ENCODE measurements at regions not wholly inside any gene's neighbourhood (a gene's known extent, or its start where the extent isn't known, plus 50 kb on each side); places are given as distances from the start of the nearest gene placed in this dataset.

DNA sequence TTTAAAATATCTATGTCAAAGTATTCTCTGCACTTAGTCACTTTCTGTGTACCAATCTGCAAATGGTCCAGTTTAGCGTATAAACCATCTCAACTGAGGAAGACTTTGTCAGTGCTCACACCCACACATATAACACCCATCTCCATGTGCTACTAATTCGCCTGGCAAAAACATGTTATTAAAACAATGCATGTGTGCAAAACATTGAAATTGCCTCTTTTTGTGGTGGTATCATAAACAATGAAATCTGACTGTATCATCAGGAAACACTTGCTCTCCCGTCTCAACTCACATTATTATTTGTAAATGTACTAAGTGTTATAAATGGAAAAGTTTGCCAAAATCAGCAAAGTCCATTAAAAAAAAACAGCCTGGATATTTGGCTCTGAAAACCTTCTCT is 105.9 kb upstream of the FOXC1 start:
- ChIA-PET CTCF (no interaction called here), POLR2A (no interaction called here)
- no peak for TF ChIP-seq ELF4 (IDR thresholded peaks at IDR 0.05)

DNA sequence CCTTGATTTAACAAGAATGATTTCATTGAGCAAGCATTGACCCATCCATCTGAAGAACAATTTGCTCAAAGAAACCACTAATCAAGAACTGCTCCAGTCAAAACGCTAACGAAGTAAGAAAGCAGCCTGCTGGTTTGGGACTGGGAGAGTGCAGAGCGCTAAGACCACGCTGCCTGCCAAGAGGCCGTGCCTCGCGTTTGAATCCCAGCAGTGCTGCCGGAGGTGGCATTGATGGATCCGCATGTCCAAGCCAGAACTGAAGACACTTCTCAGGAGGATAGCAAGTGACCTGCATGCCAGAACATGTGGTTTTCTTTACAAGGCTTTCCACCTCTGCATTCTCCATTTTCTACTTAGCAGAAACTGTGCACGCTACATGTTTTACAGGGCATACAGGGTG is 105.2 kb upstream of the FOXC1 start:
- DNase-seq (ENCODE audit: extremely low spot score): no peak
- POLR2A ChIA-PET: no interaction called here
- CTCF ChIA-PET: no interaction called here
- TF ChIP-seq LEF1 (IDR thresholded peaks at IDR 0.05; ENCODE audit: borderline replicate concordance): no peak
- TF ChIP-seq BHLHE40 (IDR thresholded peaks at IDR 0.05; ENCODE audit: borderline replicate concordance): no peak
- TF ChIP-seq NFRKB (IDR thresholded peaks at IDR 0.05): no peak
- TF ChIP-seq CTBP1 (IDR thresholded peaks at IDR 0.05; ENCODE audit: borderline replicate concordance): no peak
- no peak for TF ChIP-seq SP1 (IDR thresholded peaks at IDR 0.05)
- no peak for TF ChIP-seq ZNF384 (IDR thresholded peaks at IDR 0.05)

More for the DNA sequence above, 105.9 kb upstream of the FOXC1 start:
- DNase-seq (ENCODE audit: extremely low spot score): no peak

DNA sequence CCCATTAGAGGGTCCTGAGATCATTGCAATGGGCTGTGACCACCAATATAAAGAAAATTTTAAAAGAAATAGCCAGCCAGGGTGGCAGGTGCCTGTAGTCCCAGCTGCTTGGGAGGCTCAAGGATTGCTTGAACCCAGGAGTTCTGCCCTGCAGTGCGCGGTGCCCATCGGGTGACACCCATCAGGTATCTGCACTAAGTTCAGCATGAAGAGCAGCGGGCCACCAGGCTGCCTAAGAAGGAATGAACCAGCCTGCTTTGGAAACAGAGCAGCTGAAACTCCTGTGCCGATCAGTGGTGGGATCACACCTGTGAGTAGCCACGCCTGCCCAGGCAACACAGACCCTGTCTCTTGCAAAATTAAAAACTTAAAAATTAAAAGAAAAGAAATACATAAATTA is 102.5 kb upstream of the FOXC1 start:
- TF ChIP-seq HDGF (IDR thresholded peaks at IDR 0.05; ENCODE audit: borderline replicate concordance) (no peak), LEF1 (IDR thresholded peaks at IDR 0.05; ENCODE audit: borderline replicate concordance) (no peak), ELF4 (IDR thresholded peaks at IDR 0.05) (no peak), TARDBP (IDR thresholded peaks at IDR 0.05) (no peak), ZNF384 (IDR thresholded peaks at IDR 0.05) (no peak), SP1 (IDR thresholded peaks at IDR 0.05) (no peak), NFRKB (IDR thresholded peaks at IDR 0.05) (no peak), FOXK2 (IDR thresholded peaks at IDR 0.05) (no peak), L3MBTL2 (conservative IDR thresholded peaks at IDR 0.05) (no peak), FOXA1 (IDR thresholded peaks at IDR 0.05) (no peak), FOXM1 (IDR thresholded peaks at IDR 0.05; ENCODE audit: borderline replicate concordance) (no peak), ARNT (IDR thresholded peaks at IDR 0.05) (no peak), CTBP1 (IDR thresholded peaks at IDR 0.05; ENCODE audit: borderline replicate concordance) (no peak), SUZ12 (IDR thresholded peaks at IDR 0.05) (no peak), BHLHE40 (IDR thresholded peaks at IDR 0.05; ENCODE audit: borderline replicate concordance) (no peak)
- TF ChIP-seq, protein P1, sequence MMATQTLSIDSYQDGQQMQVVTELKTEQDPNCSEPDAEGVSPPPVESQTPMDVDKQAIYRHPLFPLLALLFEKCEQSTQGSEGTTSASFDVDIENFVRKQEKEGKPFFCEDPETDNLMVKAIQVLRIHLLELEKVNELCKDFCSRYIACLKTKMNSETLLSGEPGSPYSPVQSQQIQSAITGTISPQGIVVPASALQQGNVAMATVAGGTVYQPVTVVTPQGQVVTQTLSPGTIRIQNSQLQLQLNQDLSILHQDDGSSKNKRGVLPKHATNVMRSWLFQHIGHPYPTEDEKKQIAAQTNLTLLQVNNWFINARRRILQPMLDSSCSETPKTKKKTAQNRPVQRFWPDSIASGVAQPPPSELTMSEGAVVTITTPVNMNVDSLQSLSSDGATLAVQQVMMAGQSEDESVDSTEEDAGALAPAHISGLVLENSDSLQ (IDR thresholded peaks at IDR 0.05): no peak
- POLR2A ChIA-PET: no interaction called here
- CTCF ChIA-PET: no interaction called here
- DNase-seq (ENCODE audit: extremely low spot score): no peak

DNA sequence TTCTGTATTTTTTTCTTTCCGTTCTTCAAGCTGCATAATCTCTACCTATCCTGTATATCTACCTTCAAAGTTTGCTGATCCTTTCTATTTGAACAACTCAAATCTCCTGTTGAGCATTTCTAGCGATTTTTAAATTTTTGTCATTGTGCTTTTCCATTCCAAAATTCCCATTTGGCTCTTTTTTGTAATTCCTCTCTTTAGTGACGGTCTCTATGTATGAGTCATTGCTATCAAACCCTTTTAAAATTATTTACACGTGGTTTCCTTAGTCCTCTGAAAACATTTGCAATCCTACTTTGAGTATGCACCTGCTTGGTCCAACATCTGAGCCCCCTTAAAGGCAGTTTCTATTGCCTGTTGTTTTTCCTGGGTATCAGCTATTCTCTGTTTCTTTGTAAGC is 100.5 kb upstream of the FOXC1 start:
- DNase-seq (ENCODE audit: extremely low spot score): no peak
- POLR2A ChIA-PET: no interaction called here
- CTCF ChIA-PET: interaction anchor here (0.8 kb wide), 1 partner anchor 36 kb away, joined by 3 read pairs; no protein-coding TSS in a partner anchor
- TF ChIP-seq SUZ12 (IDR thresholded peaks at IDR 0.05) (no peak), SP1 (IDR thresholded peaks at IDR 0.05) (no peak), FOXM1 (IDR thresholded peaks at IDR 0.05; ENCODE audit: borderline replicate concordance) (no peak), CTBP1 (IDR thresholded peaks at IDR 0.05; ENCODE audit: borderline replicate concordance) (no peak), ZNF384 (IDR thresholded peaks at IDR 0.05) (no peak), ARNT (IDR thresholded peaks at IDR 0.05) (no peak), BHLHE40 (IDR thresholded peaks at IDR 0.05; ENCODE audit: borderline replicate concordance) (no peak), HDGF (IDR thresholded peaks at IDR 0.05; ENCODE audit: borderline replicate concordance) (no peak), FOXK2 (IDR thresholded peaks at IDR 0.05) (no peak), TARDBP (IDR thresholded peaks at IDR 0.05) (no peak), L3MBTL2 (conservative IDR thresholded peaks at IDR 0.05) (no peak), FOXA1 (IDR thresholded peaks at IDR 0.05) (no peak), NFRKB (IDR thresholded peaks at IDR 0.05) (no peak), ELF4 (IDR thresholded peaks at IDR 0.05) (no peak), LEF1 (IDR thresholded peaks at IDR 0.05; ENCODE audit: borderline replicate concordance) (no peak)
- TF ChIP-seq, protein P1 (IDR thresholded peaks at IDR 0.05): no peak

DNA sequence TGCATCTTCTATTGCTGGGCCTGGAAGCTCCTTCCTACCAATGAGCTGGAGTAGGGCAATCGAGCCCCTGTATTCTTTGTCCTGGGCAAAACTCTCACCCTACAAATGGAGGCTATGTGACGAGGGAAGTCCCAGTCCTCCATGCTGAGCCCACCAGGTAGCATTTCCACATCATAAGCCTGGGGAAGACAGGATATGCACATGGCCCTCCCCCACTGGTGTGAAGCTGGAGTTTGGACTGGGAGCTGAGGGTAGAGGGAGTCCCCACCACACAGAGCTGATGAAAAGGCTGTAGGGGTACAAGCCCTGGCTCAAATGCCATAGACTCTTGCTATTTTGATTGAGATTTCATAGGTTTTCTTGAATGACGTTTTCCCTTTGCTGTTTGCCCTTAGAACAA is 99.5 kb upstream of the FOXC1 start:
- ChIA-PET CTCF (no interaction called here), POLR2A (no interaction called here)
- TF ChIP-seq HDGF (IDR thresholded peaks at IDR 0.05; ENCODE audit: borderline replicate concordance) (no peak), BHLHE40 (IDR thresholded peaks at IDR 0.05; ENCODE audit: borderline replicate concordance) (no peak), NFRKB (IDR thresholded peaks at IDR 0.05) (no peak), ARNT (IDR thresholded peaks at IDR 0.05) (no peak), SUZ12 (IDR thresholded peaks at IDR 0.05) (no peak), TARDBP (IDR thresholded peaks at IDR 0.05) (no peak), LEF1 (IDR thresholded peaks at IDR 0.05; ENCODE audit: borderline replicate concordance) (no peak), FOXM1 (IDR thresholded peaks at IDR 0.05; ENCODE audit: borderline replicate concordance) (no peak), FOXK2 (IDR thresholded peaks at IDR 0.05) (no peak), ZNF384 (IDR thresholded peaks at IDR 0.05) (no peak), ELF4 (IDR thresholded peaks at IDR 0.05) (no peak), L3MBTL2 (conservative IDR thresholded peaks at IDR 0.05) (no peak), FOXA1 (IDR thresholded peaks at IDR 0.05) (no peak)
- TF ChIP-seq, protein P1 (IDR thresholded peaks at IDR 0.05): no peak
- no peak for DNase-seq (ENCODE audit: extremely low spot score)

DNA sequence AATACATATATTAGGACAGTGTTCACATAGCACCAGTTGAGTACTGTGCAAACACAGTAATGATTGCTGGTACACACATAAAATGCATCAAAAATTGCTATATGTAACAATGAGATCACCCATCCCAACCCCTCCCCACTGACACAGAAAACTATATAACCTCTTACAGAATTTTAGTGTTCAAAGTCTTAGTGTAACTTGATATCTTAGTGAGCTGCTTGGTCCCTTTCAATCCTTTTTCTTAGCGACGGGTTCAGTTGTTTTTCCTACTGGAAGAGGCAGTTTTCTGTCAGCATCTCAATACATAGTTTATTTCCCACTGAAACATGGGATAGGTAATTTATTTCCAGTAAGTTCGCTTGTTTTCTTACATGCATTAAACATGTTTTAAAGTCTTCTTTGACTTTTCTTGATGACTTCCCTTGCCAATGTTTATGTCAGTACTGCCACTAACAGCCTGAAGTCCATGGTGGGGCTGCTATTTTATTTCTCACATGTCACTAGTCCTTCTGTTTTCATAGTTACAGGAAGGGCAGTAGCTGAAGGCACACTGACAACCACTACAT is 96.4 kb upstream of the FOXC1 start:
- ChIA-PET CTCF (interaction anchor here (0.7 to 0.9 kb wide), 2 partner anchors 10 to 840 kb away, joined by 3 read pairs; no protein-coding TSS in a partner anchor), POLR2A (no interaction called here)
- no peak for TF ChIP-seq L3MBTL2 (conservative IDR thresholded peaks at IDR 0.05)
- TF ChIP-seq FOXM1 (IDR thresholded peaks at IDR 0.05; ENCODE audit: borderline replicate concordance): no peak
- TF ChIP-seq FOXK2 (IDR thresholded peaks at IDR 0.05): no peak
- TF ChIP-seq FOXA1 (IDR thresholded peaks at IDR 0.05): no peak
- TF ChIP-seq SP1 (IDR thresholded peaks at IDR 0.05): no peak
- DNase-seq (ENCODE audit: extremely low spot score): no peak
